ENCODE measurements at regions not wholly inside any gene's neighbourhood (a gene's known extent, or its start where the extent isn't known, plus 50 kb on each side); places are given as distances from the start of the nearest gene placed in this dataset.

- no peak overlapping the region for H3K27ac ChIP-seq
- H3K9me3 ChIP-seq: peaks cover 0 to 2% (median 0%) of the 10 kb centered on the region in 3 donors
- no peak overlapping the region for H3K4me3 ChIP-seq
- no peaks in the 10 kb centered on the region for H3K36me3 ChIP-seq
- H3K4me1 ChIP-seq: no peaks in the 10 kb centered on the region
- TF ChIP-seq CTCF (IDR thresholded peaks at IDR 0.05 in 4 of 5, conservative IDR thresholded peaks at IDR 0.05 in 1 of 5) (no peak), POLR2A (IDR thresholded peaks at IDR 0.05) (no peak)
- DNase-seq (no peak), ATAC-seq (no peak)
- H3K27me3 ChIP-seq: no peaks in the 10 kb centered on the region
- intact Hi-C loops (cut with DNase I; ENCODE audit: low total_unique reads): no loop called here
- in situ Hi-C loops (cut with MboI; ENCODE audit: low sequenced_read_pairs in 4 of 4): no loop called here
Measured at GRCh38 chr12:107619831-107620230, 65.8 kb upstream of the PWP1 start.

GRCh38 chr12:107622001-107622400, 63.6 kb upstream of the PWP1 start:
- DNase-seq (no peak), ATAC-seq (no peak)
- H3K4me3 ChIP-seq: no peak overlapping the region
- no peaks in the 10 kb centered on the region for H3K4me1 ChIP-seq
- TF ChIP-seq CTCF (IDR thresholded peaks at IDR 0.05 in 4 of 5, conservative IDR thresholded peaks at IDR 0.05 in 1 of 5) (no peak), POLR2A (IDR thresholded peaks at IDR 0.05) (no peak)
- H3K9me3 ChIP-seq: peaks cover 0 to 6% (median 0%) of the 10 kb centered on the region in 3 donors
- H3K27me3 ChIP-seq: no peaks in the 10 kb centered on the region
- intact Hi-C loops (cut with DNase I; ENCODE audit: low total_unique reads): no loop called here
- no peaks in the 10 kb centered on the region for H3K36me3 ChIP-seq
- H3K27ac ChIP-seq: no peak overlapping the region
- in situ Hi-C loops (cut with MboI; ENCODE audit: low sequenced_read_pairs in 4 of 4): no loop called here

GRCh38 chr12:107624493-107624892, 61.1 kb upstream of the PWP1 start:
- intact Hi-C loops (cut with DNase I; ENCODE audit: low total_unique reads) (no loop called here), in situ Hi-C loops (cut with MboI; ENCODE audit: low sequenced_read_pairs in 4 of 4) (no loop called here)
- ATAC-seq (no peak), DNase-seq (no peak)
- no peaks in the 10 kb centered on the region for H3K36me3 ChIP-seq
- H3K4me3 ChIP-seq: no peak overlapping the region
- TF ChIP-seq POLR2A (IDR thresholded peaks at IDR 0.05): no peak
- TF ChIP-seq CTCF (IDR thresholded peaks at IDR 0.05 in 4 of 5, conservative IDR thresholded peaks at IDR 0.05 in 1 of 5): no peak
- H3K27ac ChIP-seq: no peak overlapping the region
- H3K4me1 ChIP-seq: no peaks in the 10 kb centered on the region
- no peaks in the 10 kb centered on the region for H3K27me3 ChIP-seq
- peaks cover 0 to 6% (median 0%) of the 10 kb centered on the region in 3 donors for H3K9me3 ChIP-seq

GRCh38 chr12:107631715-107632114, 53.9 kb upstream of the PWP1 start:
- H3K27me3 ChIP-seq: no peaks in the 10 kb centered on the region
- no peaks in the 10 kb centered on the region for H3K9me3 ChIP-seq
- H3K36me3 ChIP-seq: no peaks in the 10 kb centered on the region
- ATAC-seq (no peak), DNase-seq (no peak)
- no peak overlapping the region for H3K4me3 ChIP-seq
- no peaks in the 10 kb centered on the region for H3K4me1 ChIP-seq
- H3K27ac ChIP-seq: no peak overlapping the region
- TF ChIP-seq CTCF (IDR thresholded peaks at IDR 0.05 in 4 of 5, conservative IDR thresholded peaks at IDR 0.05 in 1 of 5) (no peak), POLR2A (IDR thresholded peaks at IDR 0.05) (no peak)
- intact Hi-C loops (cut with DNase I; ENCODE audit: low total_unique reads) (no loop called here), in situ Hi-C loops (cut with MboI; ENCODE audit: low sequenced_read_pairs in 4 of 4) (no loop called here)

DNA sequence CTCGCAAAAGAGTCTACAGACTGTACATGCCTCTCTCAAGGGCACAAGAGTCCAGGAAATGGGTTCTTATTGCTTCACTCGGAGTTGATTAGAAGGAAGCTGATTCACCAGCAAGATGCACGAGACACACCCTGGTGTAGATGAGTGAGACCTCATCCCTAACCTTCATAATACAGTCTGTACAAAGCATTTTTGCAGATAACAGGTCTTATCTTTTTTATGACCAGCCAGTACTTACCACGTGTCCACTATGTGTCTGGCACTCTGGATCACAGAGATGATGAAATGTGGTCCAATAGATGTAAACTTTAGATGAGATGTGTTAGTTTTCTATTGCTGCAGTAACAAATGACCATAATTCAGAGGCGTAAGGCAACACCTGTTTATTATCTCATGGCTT, 53.4 kb upstream of the PWP1 start:
- no peak for ATAC-seq
- H3K27ac ChIP-seq: no peak overlapping the region
- no peaks in the 10 kb centered on the region for H3K27me3 ChIP-seq
- H3K36me3 ChIP-seq: no peaks in the 10 kb centered on the region
- in situ Hi-C loops (cut with MboI; ENCODE audit: low sequenced_read_pairs in 4 of 4) (no loop called here), intact Hi-C loops (cut with DNase I; ENCODE audit: low total_unique reads) (no loop called here)
- no peak for DNase-seq
- H3K4me1 ChIP-seq: no peaks in the 10 kb centered on the region
- TF ChIP-seq POLR2A (IDR thresholded peaks at IDR 0.05) (no peak), CTCF (IDR thresholded peaks at IDR 0.05 in 4 of 5, conservative IDR thresholded peaks at IDR 0.05 in 1 of 5) (no peak)
- H3K4me3 ChIP-seq: no peak overlapping the region
- H3K9me3 ChIP-seq: no peaks in the 10 kb centered on the region

Measured in gastrocnemius medialis (tissue), 4 donors.